ENCODE measurements at regions not wholly inside any gene's neighbourhood (a gene's known extent, or its start where the extent isn't known, plus 50 kb on each side); places are given as distances from the start of the nearest gene placed in this dataset.

GRCh38 chr3:22980346-22980745 is 222.8 kb upstream of the UBE2E2 start:
- in situ Hi-C loops (cut with HindIII; ENCODE audit: extremely low pct_ligation_motif_present, low pct_unique_long_range_greater_than_20kb): no loop called here
- Histone ChIP-seq H3K36me3 (replicated peaks in 1 of 2; ENCODE audit: control insufficient read depth in 1 of 2, insufficient read depth in 2 of 2, low read length in 2 of 2) (no peaks in the 10 kb centered on the region), H4K20me1 (ENCODE audit: insufficient read depth, low read length) (no peaks in the 10 kb centered on the region), H3K27ac (ENCODE audit: extremely low read length, insufficient read depth, low read length) (no peak overlapping the region), H3K27me3 (ENCODE audit: control insufficient read depth in 1 of 2, insufficient read depth in 2 of 2, low read length in 2 of 2) (no peaks in the 10 kb centered on the region), H3K79me2 (ENCODE audit: insufficient read depth, low read length) (no peaks in the 10 kb centered on the region), H2AFZ (ENCODE audit: low read length) (no peak overlapping the region), H3K4me3 (replicated peaks in 1 of 3; ENCODE audit: insufficient read depth in 1 of 3, low read depth in 2 of 3, low read length in 3 of 3) (no peak overlapping the region), H3K9me3 (ENCODE audit: low read length) (no peaks in the 10 kb centered on the region), H3K4me2 (ENCODE audit: low read depth, low read length) (no peak overlapping the region), H3K4me1 (ENCODE audit: insufficient read depth, low read length) (no peaks in the 10 kb centered on the region), H3K9ac (ENCODE audit: insufficient read depth, low read depth, low read length) (no peak overlapping the region)
- POLR2A ChIA-PET: no interaction called here
- no TSS peak for BruUV-seq (replicated peaks)
- no peak for ATAC-seq
- CTCF ChIA-PET (ENCODE audit: low intra/inter-chr PET ratio, low total read pairs): no interaction called here
- TF ChIP-seq ZNF431 (CRISPR knock-in tag; IDR thresholded peaks at IDR 0.05; ENCODE audit: borderline replicate concordance, low read depth) (no peak), ZBTB40 (IDR thresholded peaks at IDR 0.05) (peak; percentile 35; the same call in 1 of the 2 replicates), ZBTB40 (CRISPR knock-in tag; IDR thresholded peaks at IDR 0.05) (no peak)
- no peak for DNase-seq (ENCODE audit: low spot score)
- FAIRE-seq: no peak
- intact Hi-C loops (cut with micrococcal nuclease; ENCODE audit: unreplicated experiment): no loop called here
- WGBS (ENCODE audit: low lambda C conversion rate): 2% methylated on average over 7 of the region's 7 CpGs

Measured in HepG2 (cell line).